A549 (cell line): ENCODE measurements at regions not wholly inside any gene's neighbourhood (a gene's known extent, or its start where the extent isn't known, plus 50 kb on each side); places are given as distances from the start of the nearest gene placed in this dataset.

ENCODE experiments used
- CBX8 ChIP-seq: fragments of 200-600 bp; sonication (generic); IDR thresholded peaks from 2 replicates; pipeline ENCODE4 v1.6.1; 2016
- CHD4 ChIP-seq: fragments of 200-600 bp; sonication (generic); IDR thresholded peaks from 2 replicates; pipeline ENCODE4 v1.6.1; 2016; ENCODE audit warnings: antibody characterized with exemption, mild to moderate bottlenecking, borderline replicate concordance
- JUNB ChIP-seq: fragments of >200 bp; sonication (Bioruptor Twin); formaldehyde crosslinking; IDR thresholded peaks from 2 replicates; pipeline ENCODE4 v1.6.1; 2016
- KDM1A ChIP-seq: fragments of 200-600 bp; sonication (generic); IDR thresholded peaks from 2 replicates; pipeline ENCODE4 v1.6.1; 2016; ENCODE audit warnings: low read depth, mild to moderate bottlenecking
- MYC ChIP-seq: IDR thresholded peaks from 2 replicates; pipeline ENCODE4 v1.6.1; 2012; ENCODE audit warnings: mild to moderate bottlenecking, inconsistent platforms, low read length, improper control_type of control experiment, borderline replicate concordance
- RCOR1 ChIP-seq: fragments of 150-350 bp; IDR thresholded peaks from 2 replicates; pipeline ENCODE4 v1.6.1; 2014; ENCODE audit warnings: antibody characterized with exemption, low read length, low read depth
- RFX5 ChIP-seq: fragments of 450-650 bp; IDR thresholded peaks from 2 replicates; pipeline ENCODE4 v1.7.1; 2014; ENCODE audit warnings: antibody characterized with exemption, mild to moderate bottlenecking, moderate library complexity
- SMC3 ChIP-seq: fragments of >200 bp; sonication (Bioruptor Twin); formaldehyde crosslinking; IDR thresholded peaks from 3 replicates; pipeline ENCODE4 v1.6.1; 2018; ENCODE audit warnings: inconsistent platforms
- ZC3H11A ChIP-seq: fragments of 450-650 bp; IDR thresholded peaks from 2 replicates; pipeline ENCODE4 v1.6.1; 2014; ENCODE audit warnings: antibody characterized with exemption, mild to moderate bottlenecking
- TF ChIP-seq, protein P1 (sequence below): fragments of >200 bp; sonication (Bioruptor Twin); formaldehyde crosslinking; IDR thresholded peaks from 3 replicates; pipeline ENCODE4 v1.5.1; 2016
- TF ChIP-seq, protein P2 (sequence below): IDR thresholded peaks from 2 replicates; pipeline ENCODE4 v1.6.1; 2012; ENCODE audit warnings: low read depth, borderline replicate concordance
- TF ChIP-seq, protein P3 (sequence below): IDR thresholded peaks from 2 replicates; pipeline ENCODE4 v1.6.1; 2012
- TF ChIP-seq, protein P4 (sequence below): fragments of 450-650 bp; IDR thresholded peaks from 2 replicates; pipeline ENCODE4 v1.6.1; 2014; ENCODE audit warnings: antibody characterized with exemption
- TF ChIP-seq, protein P5 (sequence below): fragments of 150-350 bp; IDR thresholded peaks from 2 replicates; pipeline ENCODE4 v1.6.1; 2014; ENCODE audit warnings: low read depth, mild to moderate bottlenecking, low read length

DNA sequence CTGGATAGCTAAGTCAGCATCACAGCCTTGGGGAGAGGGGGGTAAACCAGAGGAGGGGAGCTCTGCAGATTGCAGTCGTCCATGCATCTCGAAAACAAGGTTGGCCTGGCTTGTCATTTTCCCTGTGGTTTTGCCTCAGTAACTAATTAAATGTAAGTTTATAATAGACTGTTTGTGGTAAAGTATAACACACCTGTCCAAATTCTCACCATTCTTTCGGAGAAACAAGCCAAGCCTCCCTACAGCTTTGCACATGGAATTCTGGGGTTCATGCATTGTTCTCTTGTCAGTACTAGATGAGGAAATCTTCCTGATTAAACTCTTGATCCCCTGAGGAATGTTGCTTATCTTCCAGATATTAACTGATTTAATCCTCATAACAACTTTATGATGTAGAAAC lies 1065.2 kb upstream of the FAM98A start:
- TF ChIP-seq, protein P1, sequence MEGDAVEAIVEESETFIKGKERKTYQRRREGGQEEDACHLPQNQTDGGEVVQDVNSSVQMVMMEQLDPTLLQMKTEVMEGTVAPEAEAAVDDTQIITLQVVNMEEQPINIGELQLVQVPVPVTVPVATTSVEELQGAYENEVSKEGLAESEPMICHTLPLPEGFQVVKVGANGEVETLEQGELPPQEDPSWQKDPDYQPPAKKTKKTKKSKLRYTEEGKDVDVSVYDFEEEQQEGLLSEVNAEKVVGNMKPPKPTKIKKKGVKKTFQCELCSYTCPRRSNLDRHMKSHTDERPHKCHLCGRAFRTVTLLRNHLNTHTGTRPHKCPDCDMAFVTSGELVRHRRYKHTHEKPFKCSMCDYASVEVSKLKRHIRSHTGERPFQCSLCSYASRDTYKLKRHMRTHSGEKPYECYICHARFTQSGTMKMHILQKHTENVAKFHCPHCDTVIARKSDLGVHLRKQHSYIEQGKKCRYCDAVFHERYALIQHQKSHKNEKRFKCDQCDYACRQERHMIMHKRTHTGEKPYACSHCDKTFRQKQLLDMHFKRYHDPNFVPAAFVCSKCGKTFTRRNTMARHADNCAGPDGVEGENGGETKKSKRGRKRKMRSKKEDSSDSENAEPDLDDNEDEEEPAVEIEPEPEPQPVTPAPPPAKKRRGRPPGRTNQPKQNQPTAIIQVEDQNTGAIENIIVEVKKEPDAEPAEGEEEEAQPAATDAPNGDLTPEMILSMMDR, result no peak
- TF ChIP-seq, protein P2, sequence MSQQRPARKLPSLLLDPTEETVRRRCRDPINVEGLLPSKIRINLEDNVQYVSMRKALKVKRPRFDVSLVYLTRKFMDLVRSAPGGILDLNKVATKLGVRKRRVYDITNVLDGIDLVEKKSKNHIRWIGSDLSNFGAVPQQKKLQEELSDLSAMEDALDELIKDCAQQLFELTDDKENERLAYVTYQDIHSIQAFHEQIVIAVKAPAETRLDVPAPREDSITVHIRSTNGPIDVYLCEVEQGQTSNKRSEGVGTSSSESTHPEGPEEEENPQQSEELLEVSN, result no peak
- TF ChIP-seq, protein P3, sequence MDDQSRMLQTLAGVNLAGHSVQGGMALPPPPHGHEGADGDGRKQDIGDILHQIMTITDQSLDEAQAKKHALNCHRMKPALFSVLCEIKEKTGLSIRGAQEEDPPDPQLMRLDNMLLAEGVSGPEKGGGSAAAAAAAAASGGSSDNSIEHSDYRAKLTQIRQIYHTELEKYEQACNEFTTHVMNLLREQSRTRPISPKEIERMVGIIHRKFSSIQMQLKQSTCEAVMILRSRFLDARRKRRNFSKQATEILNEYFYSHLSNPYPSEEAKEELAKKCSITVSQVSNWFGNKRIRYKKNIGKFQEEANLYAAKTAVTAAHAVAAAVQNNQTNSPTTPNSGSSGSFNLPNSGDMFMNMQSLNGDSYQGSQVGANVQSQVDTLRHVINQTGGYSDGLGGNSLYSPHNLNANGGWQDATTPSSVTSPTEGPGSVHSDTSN, result no peak
- TF ChIP-seq, protein P4, sequence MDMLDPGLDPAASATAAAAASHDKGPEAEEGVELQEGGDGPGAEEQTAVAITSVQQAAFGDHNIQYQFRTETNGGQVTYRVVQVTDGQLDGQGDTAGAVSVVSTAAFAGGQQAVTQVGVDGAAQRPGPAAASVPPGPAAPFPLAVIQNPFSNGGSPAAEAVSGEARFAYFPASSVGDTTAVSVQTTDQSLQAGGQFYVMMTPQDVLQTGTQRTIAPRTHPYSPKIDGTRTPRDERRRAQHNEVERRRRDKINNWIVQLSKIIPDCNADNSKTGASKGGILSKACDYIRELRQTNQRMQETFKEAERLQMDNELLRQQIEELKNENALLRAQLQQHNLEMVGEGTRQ, result no peak
- TF ChIP-seq, protein P5, sequence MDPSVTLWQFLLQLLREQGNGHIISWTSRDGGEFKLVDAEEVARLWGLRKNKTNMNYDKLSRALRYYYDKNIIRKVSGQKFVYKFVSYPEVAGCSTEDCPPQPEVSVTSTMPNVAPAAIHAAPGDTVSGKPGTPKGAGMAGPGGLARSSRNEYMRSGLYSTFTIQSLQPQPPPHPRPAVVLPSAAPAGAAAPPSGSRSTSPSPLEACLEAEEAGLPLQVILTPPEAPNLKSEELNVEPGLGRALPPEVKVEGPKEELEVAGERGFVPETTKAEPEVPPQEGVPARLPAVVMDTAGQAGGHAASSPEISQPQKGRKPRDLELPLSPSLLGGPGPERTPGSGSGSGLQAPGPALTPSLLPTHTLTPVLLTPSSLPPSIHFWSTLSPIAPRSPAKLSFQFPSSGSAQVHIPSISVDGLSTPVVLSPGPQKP, result no peak
- TF ChIP-seq CHD4 (no peak), MYC (no peak), JUNB (no peak), RFX5 (no peak), RCOR1 (no peak), KDM1A (no peak), SMC3 (no peak), ZC3H11A (no peak), CBX8 (no peak)
